ENCODE measurements at regions not wholly inside any gene's neighbourhood (a gene's known extent, or its start where the extent isn't known, plus 50 kb on each side); places are given as distances from the start of the nearest gene placed in this dataset.

DNA sequence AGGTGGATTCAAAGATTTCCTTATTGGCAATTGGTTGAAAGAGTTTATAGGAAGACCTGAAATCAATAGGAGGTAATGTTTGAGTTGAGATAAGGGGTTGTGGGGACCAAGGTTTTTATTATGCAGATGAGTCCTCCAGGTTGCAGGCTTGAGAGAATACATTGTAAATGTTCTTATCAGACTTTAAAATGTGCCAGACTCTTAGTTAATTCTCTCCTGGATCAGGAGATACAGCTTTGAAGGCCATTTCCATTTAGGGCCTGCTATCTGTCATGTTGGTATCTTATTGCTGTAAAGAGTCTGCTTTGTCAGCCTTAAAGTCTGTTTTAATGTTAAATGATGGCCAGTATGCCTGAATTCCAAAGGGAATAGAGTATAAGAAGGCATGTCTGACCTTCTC is 61.8 kb upstream of the CALCR start:
- intact Hi-C loops (cut with micrococcal nuclease; ENCODE audit: unreplicated experiment) = loop anchor here (10.0 kb wide), 1 partner anchor 61 kb away; the partner anchor contains the start of gene CALCR
- no peak for ATAC-seq
- Histone ChIP-seq H3K36me3 (ENCODE audit: control insufficient read depth, insufficient read depth, low read length) (no peaks in the 10 kb centered on the region), H3K4me3 (ENCODE audit: low read depth in 2 of 2, low read length in 2 of 2) (no peak overlapping the region), H3K4me1 (ENCODE audit: control insufficient read depth, insufficient read depth, low read length) (no peaks in the 10 kb centered on the region), H3K27me3 (ENCODE audit: control insufficient read depth, insufficient read depth, low read length) (no peaks in the 10 kb centered on the region), H3K9me3 (ENCODE audit: control insufficient read depth, insufficient read depth, low read depth, low read length) (no peaks in the 10 kb centered on the region), H3K27ac (ENCODE audit: low read length) (no peak overlapping the region)
- TF ChIP-seq, protein P1, sequence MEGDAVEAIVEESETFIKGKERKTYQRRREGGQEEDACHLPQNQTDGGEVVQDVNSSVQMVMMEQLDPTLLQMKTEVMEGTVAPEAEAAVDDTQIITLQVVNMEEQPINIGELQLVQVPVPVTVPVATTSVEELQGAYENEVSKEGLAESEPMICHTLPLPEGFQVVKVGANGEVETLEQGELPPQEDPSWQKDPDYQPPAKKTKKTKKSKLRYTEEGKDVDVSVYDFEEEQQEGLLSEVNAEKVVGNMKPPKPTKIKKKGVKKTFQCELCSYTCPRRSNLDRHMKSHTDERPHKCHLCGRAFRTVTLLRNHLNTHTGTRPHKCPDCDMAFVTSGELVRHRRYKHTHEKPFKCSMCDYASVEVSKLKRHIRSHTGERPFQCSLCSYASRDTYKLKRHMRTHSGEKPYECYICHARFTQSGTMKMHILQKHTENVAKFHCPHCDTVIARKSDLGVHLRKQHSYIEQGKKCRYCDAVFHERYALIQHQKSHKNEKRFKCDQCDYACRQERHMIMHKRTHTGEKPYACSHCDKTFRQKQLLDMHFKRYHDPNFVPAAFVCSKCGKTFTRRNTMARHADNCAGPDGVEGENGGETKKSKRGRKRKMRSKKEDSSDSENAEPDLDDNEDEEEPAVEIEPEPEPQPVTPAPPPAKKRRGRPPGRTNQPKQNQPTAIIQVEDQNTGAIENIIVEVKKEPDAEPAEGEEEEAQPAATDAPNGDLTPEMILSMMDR (IDR thresholded peaks at IDR 0.05) = no peak
- TF ChIP-seq POLR2AphosphoS5 (IDR thresholded peaks at IDR 0.05; ENCODE audit: low read depth, low read length) = no peak
- TF ChIP-seq, protein P2, sequence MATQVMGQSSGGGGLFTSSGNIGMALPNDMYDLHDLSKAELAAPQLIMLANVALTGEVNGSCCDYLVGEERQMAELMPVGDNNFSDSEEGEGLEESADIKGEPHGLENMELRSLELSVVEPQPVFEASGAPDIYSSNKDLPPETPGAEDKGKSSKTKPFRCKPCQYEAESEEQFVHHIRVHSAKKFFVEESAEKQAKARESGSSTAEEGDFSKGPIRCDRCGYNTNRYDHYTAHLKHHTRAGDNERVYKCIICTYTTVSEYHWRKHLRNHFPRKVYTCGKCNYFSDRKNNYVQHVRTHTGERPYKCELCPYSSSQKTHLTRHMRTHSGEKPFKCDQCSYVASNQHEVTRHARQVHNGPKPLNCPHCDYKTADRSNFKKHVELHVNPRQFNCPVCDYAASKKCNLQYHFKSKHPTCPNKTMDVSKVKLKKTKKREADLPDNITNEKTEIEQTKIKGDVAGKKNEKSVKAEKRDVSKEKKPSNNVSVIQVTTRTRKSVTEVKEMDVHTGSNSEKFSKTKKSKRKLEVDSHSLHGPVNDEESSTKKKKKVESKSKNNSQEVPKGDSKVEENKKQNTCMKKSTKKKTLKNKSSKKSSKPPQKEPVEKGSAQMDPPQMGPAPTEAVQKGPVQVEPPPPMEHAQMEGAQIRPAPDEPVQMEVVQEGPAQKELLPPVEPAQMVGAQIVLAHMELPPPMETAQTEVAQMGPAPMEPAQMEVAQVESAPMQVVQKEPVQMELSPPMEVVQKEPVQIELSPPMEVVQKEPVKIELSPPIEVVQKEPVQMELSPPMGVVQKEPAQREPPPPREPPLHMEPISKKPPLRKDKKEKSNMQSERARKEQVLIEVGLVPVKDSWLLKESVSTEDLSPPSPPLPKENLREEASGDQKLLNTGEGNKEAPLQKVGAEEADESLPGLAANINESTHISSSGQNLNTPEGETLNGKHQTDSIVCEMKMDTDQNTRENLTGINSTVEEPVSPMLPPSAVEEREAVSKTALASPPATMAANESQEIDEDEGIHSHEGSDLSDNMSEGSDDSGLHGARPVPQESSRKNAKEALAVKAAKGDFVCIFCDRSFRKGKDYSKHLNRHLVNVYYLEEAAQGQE (IDR thresholded peaks at IDR 0.05; ENCODE audit: insufficient read depth in 1 of 2, low read depth in 2 of 2, low read length in 1 of 2) = no peak
- TF ChIP-seq TCF7L2 (IDR thresholded peaks at IDR 0.05; ENCODE audit: low read depth, low read length) = no peak
- no peak for TF ChIP-seq SIN3A (IDR thresholded peaks at IDR 0.05; ENCODE audit: borderline replicate concordance, insufficient read depth, low read depth, low read length)
- no TSS peak for BruUV-seq (replicated peaks)
- no peak for DNase-seq (ENCODE audit: low read depth, low spot score)
- POLR2A ChIA-PET = no interaction called here
- CTCF ChIA-PET = no interaction called here
- in situ Hi-C loops (cut with HindIII; ENCODE audit: low pct_unique_long_range_greater_than_20kb, low sequenced_read_pairs) = no loop called here

DNA sequence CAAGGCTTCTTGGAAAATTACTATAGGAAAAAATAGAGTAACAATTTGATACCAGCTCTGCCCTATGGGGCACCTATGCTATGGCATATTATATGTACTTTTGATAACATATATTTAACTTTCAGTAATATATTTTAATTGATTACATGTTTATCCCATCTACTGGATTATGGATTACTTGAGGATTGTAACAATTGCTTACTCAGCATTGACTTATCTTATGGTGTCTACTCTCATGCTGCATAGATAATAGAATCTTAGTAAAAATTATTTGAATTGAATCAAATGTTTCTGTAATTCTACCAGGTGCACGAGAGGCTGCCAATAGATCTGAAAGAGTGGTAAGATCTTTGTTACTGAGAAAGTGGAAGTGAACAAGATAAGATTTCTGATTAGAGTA is 57.8 kb upstream of the CALCR start:
- ChIA-PET CTCF (no interaction called here), POLR2A (no interaction called here)
- no peak for ATAC-seq
- H3K27me3 ChIP-seq (ENCODE audit: control insufficient read depth, insufficient read depth, low read length) = no peaks in the 10 kb centered on the region
- TF ChIP-seq POLR2AphosphoS5 (IDR thresholded peaks at IDR 0.05; ENCODE audit: low read depth, low read length) (no peak), TCF7L2 (IDR thresholded peaks at IDR 0.05; ENCODE audit: low read depth, low read length) (no peak), SIN3A (IDR thresholded peaks at IDR 0.05; ENCODE audit: borderline replicate concordance, insufficient read depth, low read depth, low read length) (no peak)
- TF ChIP-seq, protein P2 (IDR thresholded peaks at IDR 0.05; ENCODE audit: insufficient read depth in 1 of 2, low read depth in 2 of 2, low read length in 1 of 2) = no peak
- TF ChIP-seq, protein P1 (IDR thresholded peaks at IDR 0.05) = no peak
- no peaks in the 10 kb centered on the region for H3K4me1 ChIP-seq (ENCODE audit: control insufficient read depth, insufficient read depth, low read length)
- no peak for DNase-seq (ENCODE audit: low read depth, low spot score)
- in situ Hi-C loops (cut with HindIII; ENCODE audit: low pct_unique_long_range_greater_than_20kb, low sequenced_read_pairs) (no loop called here), intact Hi-C loops (cut with micrococcal nuclease; ENCODE audit: unreplicated experiment) (loop anchor here (10.0 kb wide), 1 partner anchor 58 kb away; the partner anchor contains the start of gene CALCR)
- H3K4me3 ChIP-seq (ENCODE audit: low read depth in 2 of 2, low read length in 2 of 2) = no peak overlapping the region
- H3K27ac ChIP-seq (ENCODE audit: low read length) = no peak overlapping the region
- BruUV-seq (replicated peaks) = no TSS peak
- H3K9me3 ChIP-seq (ENCODE audit: control insufficient read depth, insufficient read depth, low read depth, low read length) = no peaks in the 10 kb centered on the region
- no peaks in the 10 kb centered on the region for H3K36me3 ChIP-seq (ENCODE audit: control insufficient read depth, insufficient read depth, low read length)
